B cell (primary cell): ENCODE measurements at regions not wholly inside any gene's neighbourhood (a gene's known extent, or its start where the extent isn't known, plus 50 kb on each side); places are given as distances from the start of the nearest gene placed in this dataset.

ENCODE experiments used
- ATAC-seq: fragments of 200-7000 bp; cut with Tn5 transposase; one replicate; pipeline ENCODE4 v1.10.0; 2021; ENCODE audit warnings: low read depth, mild to moderate bottlenecking, moderate number of reproducible peaks, moderate library complexity
- CTCF ChIA-PET: fragments of 350-600 bp; sonication (Branson Sonifier 250); formaldehyde crosslinking; loops from one replicate; lab custom pipeline; 2021; ENCODE audit warnings: antibody characterized with exemption, inconsistent platforms; lab: Charles Lee
- POLR2A ChIA-PET: fragments of 350-600 bp; sonication (Branson Sonifier 250); formaldehyde crosslinking; loops from one replicate; lab custom pipeline; 2021; ENCODE audit warnings: antibody characterized with exemption; lab: Charles Lee
- DNase-seq: peaks from one replicate; pipeline ENCODE4 v3.0.0; 2013
- H2AFZ ChIP-seq: 2 replicates; pipeline ENCODE4 v1.6.1; 2012; ENCODE audit warnings: mild to moderate bottlenecking, low read depth, low read length; ENCODE audit not compliant: insufficient read depth, poor library complexity, severe bottlenecking
- H3K27ac ChIP-seq, 2 donors: 1 replicate in 1 of 2; 2 replicates in 1 of 2; pipeline ENCODE4 v1.5.1; 2012 to 2013; ENCODE audit warnings: low read length in 2 of 2, mild to moderate bottlenecking in 2 of 2, moderate library complexity in 1 of 2
- H3K27me3 ChIP-seq, 4 experiments: fragments of 200-600 bp in 1 of 4; sonication (generic) in 1 of 4; replicated peaks in 1 of 4; 1 replicate in 2 of 4; 2 replicates in 2 of 4; pipeline versions ENCODE4 v1.6.1 to v1.7.0; 2013 to 2016; ENCODE audit warnings: low read length in 3 of 4, mild to moderate bottlenecking in 2 of 4, mixed read lengths in 1 of 4, moderate library complexity in 1 of 4; ENCODE audit not compliant: insufficient read depth in 4 of 4, control insufficient read depth in 3 of 4; ENCODE audit errors: control extremely low read depth in 1 of 4
- H3K36me3 ChIP-seq, 2 experiments: replicated peaks in 1 of 2; 1 replicate in 1 of 2; 2 replicates in 1 of 2; pipeline versions ENCODE4 v1.6.1 to v1.7.1; 2013; ENCODE audit warnings: low read length in 1 of 2; ENCODE audit not compliant: insufficient read depth in 2 of 2, control insufficient read depth in 1 of 2; ENCODE audit errors: control extremely low read depth in 1 of 2, extremely low read depth in 1 of 2
- H3K4me1 ChIP-seq, 2 donors: fragments of 200-600 bp in 1 of 2; sonication (generic) in 1 of 2; 1 replicate in 1 of 2; 2 replicates in 1 of 2; pipeline versions ENCODE4 v1.5.1 to v1.6.1; 2013 to 2017; ENCODE audit warnings: low read length in 2 of 2; ENCODE audit not compliant: control insufficient read depth in 2 of 2, insufficient read depth in 2 of 2
- H3K4me2 ChIP-seq: replicated peaks from 2 replicates; pipeline ENCODE3; 2012; ENCODE audit warnings: mild to moderate bottlenecking, low read depth, low read length; ENCODE audit not compliant: poor library complexity, severe bottlenecking
- H3K4me3 ChIP-seq, 5 experiments: fragments of 200-600 bp in 1 of 5; sonication (generic) in 1 of 5; 1 replicate in 3 of 5; 2 replicates in 2 of 5; pipeline versions ENCODE4 v1.5.1 to v1.7.0; 2011 to 2016; ENCODE audit warnings: low read length in 4 of 5, mild to moderate bottlenecking in 4 of 5, low read depth in 2 of 5, control low read depth in 1 of 5, moderate library complexity in 1 of 5; ENCODE audit not compliant: insufficient read depth in 1 of 5; ENCODE audit errors: control extremely low read depth in 1 of 5, extremely low read depth in 1 of 5
- H3K79me2 ChIP-seq: fragments of 200-600 bp; sonication (generic); one replicate; pipeline ENCODE4 v1.6.0; 2016; ENCODE audit warnings: low read length; ENCODE audit not compliant: control insufficient read depth, insufficient read depth
- H3K9ac ChIP-seq: fragments of 200-600 bp; sonication (generic); 2 replicates; pipeline ENCODE4 v1.6.1; 2017; ENCODE audit warnings: mild to moderate bottlenecking, low read length, moderate library complexity
- H3K9me3 ChIP-seq, 3 donors: one replicate each; pipeline versions ENCODE4 v1.6.1 to v1.7.1; 2013; ENCODE audit warnings: low read length in 2 of 3; ENCODE audit not compliant: control insufficient read depth in 2 of 3, insufficient read depth in 1 of 3; ENCODE audit errors: control extremely low read depth in 1 of 3
- H4K20me1 ChIP-seq: 2 replicates; pipeline ENCODE4 v1.6.0; 2012; ENCODE audit warnings: mild to moderate bottlenecking, low read length; ENCODE audit not compliant: insufficient read depth, control insufficient read depth, poor library complexity, severe bottlenecking
- H3K27ac Mint-ChIP-seq: one replicate; pipeline ENCODE4 v1.8.0; 2021; ENCODE audit warnings: mixed read lengths
- H3K27me3 Mint-ChIP-seq: one replicate; pipeline ENCODE4 v1.8.0; 2021; ENCODE audit warnings: mixed read lengths
- H3K4me1 Mint-ChIP-seq: one replicate; pipeline ENCODE4 v1.8.0; 2021; ENCODE audit warnings: mixed read lengths
- H3K4me3 Mint-ChIP-seq: one replicate; pipeline ENCODE4 v1.8.0; 2021; ENCODE audit warnings: mixed read lengths
- H3K9me3 Mint-ChIP-seq: one replicate; pipeline ENCODE4 v1.8.0; 2022; ENCODE audit warnings: mixed read lengths; ENCODE audit not compliant: insufficient read depth
- EZH2 ChIP-seq: IDR thresholded peaks from 2 replicates; pipeline ENCODE4 v1.6.1; 2012; ENCODE audit warnings: borderline replicate concordance, low read depth, mild to moderate bottlenecking, moderate library complexity, low read length; ENCODE audit not compliant: insufficient read depth, poor library complexity, severe bottlenecking
- WGBS: methylation state at CpG from one replicate; pipeline ENCODE4 v1.1.5; 2013; ENCODE audit warnings: missing lambda C conversion rate; ENCODE audit not compliant: insufficient coverage; 5-methylcytosine and 5-hydroxymethylcytosine counted together
- intact Hi-C: fragments of 100-400 bp; cut with micrococcal nuclease; formaldehyde crosslinking; loops from one replicate; pipeline ENCODE4 v1.10.0; 2022
- TF ChIP-seq, protein P1 (sequence below): fragments of 200-600 bp; IDR thresholded peaks from one replicate; pipeline ENCODE4 v1.8.0; 2022; ENCODE audit warnings: antibody characterized with exemption, mild to moderate bottlenecking

DNA sequence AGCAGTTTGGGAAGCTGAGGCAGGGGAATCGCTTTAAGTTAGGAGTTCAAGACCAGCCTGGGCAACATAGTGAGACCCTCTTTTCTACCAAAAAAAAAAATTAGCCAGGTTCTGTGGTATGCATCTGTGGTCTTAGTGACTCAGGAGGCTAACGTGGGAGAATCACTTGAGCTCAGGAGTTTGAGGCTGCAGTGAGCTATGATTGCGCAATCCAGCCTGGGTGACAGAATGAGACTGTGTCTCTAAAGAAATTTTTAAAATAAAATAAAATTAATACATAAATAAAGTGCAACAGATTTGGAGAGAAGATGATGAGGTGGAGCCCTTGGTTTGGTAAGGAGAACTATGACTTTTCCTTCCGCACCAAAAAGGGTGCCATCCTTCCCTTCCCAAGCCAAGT, 436.9 kb downstream of the NLGN4X start:
- CTCF ChIA-PET: no interaction called here
- H3K27ac Mint-ChIP-seq: no peak overlapping the region
- no peak overlapping the region for H3K4me3 Mint-ChIP-seq
- no peak for DNase-seq
- no peaks in the 10 kb centered on the region for H3K4me1 Mint-ChIP-seq
- no peaks in the 10 kb centered on the region for H3K9me3 Mint-ChIP-seq
- no peaks in the 10 kb centered on the region for H3K27me3 Mint-ChIP-seq
- POLR2A ChIA-PET: no interaction called here
- TF ChIP-seq, protein P1, sequence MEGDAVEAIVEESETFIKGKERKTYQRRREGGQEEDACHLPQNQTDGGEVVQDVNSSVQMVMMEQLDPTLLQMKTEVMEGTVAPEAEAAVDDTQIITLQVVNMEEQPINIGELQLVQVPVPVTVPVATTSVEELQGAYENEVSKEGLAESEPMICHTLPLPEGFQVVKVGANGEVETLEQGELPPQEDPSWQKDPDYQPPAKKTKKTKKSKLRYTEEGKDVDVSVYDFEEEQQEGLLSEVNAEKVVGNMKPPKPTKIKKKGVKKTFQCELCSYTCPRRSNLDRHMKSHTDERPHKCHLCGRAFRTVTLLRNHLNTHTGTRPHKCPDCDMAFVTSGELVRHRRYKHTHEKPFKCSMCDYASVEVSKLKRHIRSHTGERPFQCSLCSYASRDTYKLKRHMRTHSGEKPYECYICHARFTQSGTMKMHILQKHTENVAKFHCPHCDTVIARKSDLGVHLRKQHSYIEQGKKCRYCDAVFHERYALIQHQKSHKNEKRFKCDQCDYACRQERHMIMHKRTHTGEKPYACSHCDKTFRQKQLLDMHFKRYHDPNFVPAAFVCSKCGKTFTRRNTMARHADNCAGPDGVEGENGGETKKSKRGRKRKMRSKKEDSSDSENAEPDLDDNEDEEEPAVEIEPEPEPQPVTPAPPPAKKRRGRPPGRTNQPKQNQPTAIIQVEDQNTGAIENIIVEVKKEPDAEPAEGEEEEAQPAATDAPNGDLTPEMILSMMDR: no peak
- TF ChIP-seq EZH2: no peak
- Histone ChIP-seq H2AFZ (no peak overlapping the region), H3K4me1 (no peaks in the 10 kb centered on the region), H3K4me3 (no peak overlapping the region), H3K4me2 (no peak overlapping the region), H3K36me3 (no peaks in the 10 kb centered on the region), H3K9me3 (no peaks in the 10 kb centered on the region), H4K20me1 (no peaks in the 10 kb centered on the region), H3K9ac (no peak overlapping the region), H3K27me3 (no peaks in the 10 kb centered on the region), H3K79me2 (no peaks in the 10 kb centered on the region), H3K27ac (no peak overlapping the region)
- intact Hi-C loops: no loop called here
- no peak for ATAC-seq
- no CpG with 5 or more reads among the region's 4 CpGs for WGBS

DNA sequence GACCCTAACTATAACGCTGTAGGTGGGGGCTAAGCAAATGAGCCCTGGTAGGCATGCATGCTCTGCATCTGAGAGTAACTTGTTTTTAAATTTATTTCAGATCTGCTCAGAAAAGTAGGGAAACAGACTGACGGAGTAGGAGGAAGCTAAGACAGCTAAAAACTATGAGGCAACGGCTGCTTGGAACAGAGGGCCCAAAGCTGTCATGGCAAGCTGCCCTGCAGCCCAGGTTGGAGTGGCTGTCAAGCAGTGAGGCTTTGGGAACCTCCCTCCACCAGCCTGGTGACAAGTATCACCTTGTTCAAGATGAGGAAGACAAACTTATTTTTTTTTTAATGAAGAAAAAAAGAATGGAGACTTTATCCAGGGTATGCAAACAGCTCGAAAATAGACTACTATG, 439.8 kb downstream of the NLGN4X start:
- no peak overlapping the region for H2AFZ ChIP-seq
- H4K20me1 ChIP-seq: no peaks in the 10 kb centered on the region
- Mint-ChIP-seq H3K27me3 (no peaks in the 10 kb centered on the region), H3K9me3 (no peaks in the 10 kb centered on the region), H3K4me3 (no peak overlapping the region), H3K27ac (no peak overlapping the region), H3K4me1 (no peaks in the 10 kb centered on the region)
- intact Hi-C loops: no loop called here
- H3K36me3 ChIP-seq: no peaks in the 10 kb centered on the region
- no peaks in the 10 kb centered on the region for H3K4me1 ChIP-seq
- no peak overlapping the region for H3K9ac ChIP-seq
- no peak overlapping the region for H3K4me3 ChIP-seq
- ChIA-PET CTCF (no interaction called here), POLR2A (no interaction called here)
- TF ChIP-seq, protein P1: no peak
- TF ChIP-seq EZH2: no peak
- no peaks in the 10 kb centered on the region for H3K9me3 ChIP-seq
- H3K27me3 ChIP-seq: no peaks in the 10 kb centered on the region
- no peak overlapping the region for H3K27ac ChIP-seq
- no peaks in the 10 kb centered on the region for H3K79me2 ChIP-seq
- H3K4me2 ChIP-seq: no peak overlapping the region
- no peak for ATAC-seq
- 100% methylated on average over 1 of the region's 4 CpGs for WGBS
- no peak for DNase-seq
